GM21825 (cell line): ENCODE measurements at regions not wholly inside any gene's neighbourhood (a gene's known extent, or its start where the extent isn't known, plus 50 kb on each side); places are given as distances from the start of the nearest gene placed in this dataset.
"Not testable (repeated sequence)": the region's sequence is repeated elsewhere in the genome, so short reads cannot be mapped to it uniquely, and the experiment has no call there.

Source experiments
- ATAC-seq: cut with Tn5 transposase; IDR thresholded peaks from one replicate; pipeline ENCODE4 v1.9.1; 2021; ENCODE audit warnings: mild to moderate bottlenecking, moderate library complexity; ENCODE audit not compliant: unreplicated experiment

DNA sequence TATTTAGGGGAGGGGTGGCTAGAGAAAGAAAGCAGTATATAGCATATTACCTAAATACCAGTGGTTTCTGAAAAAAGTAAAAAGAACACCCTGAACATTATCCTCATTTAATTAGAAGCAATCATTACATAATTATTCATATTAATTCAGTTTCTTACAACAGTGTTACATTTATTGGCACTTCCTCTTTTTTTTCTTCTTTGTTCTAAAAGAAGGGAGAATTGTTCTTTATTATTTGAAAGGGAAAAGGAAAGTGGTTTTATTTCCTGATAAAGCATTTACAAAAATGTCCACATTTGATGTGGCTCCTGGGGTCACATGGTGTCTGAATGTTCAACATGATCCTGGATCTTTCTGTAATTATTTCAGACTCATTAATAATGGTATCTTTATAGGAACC lies 254.9 kb upstream of the ZEB2 start:
- ATAC-seq = no peak

DNA sequence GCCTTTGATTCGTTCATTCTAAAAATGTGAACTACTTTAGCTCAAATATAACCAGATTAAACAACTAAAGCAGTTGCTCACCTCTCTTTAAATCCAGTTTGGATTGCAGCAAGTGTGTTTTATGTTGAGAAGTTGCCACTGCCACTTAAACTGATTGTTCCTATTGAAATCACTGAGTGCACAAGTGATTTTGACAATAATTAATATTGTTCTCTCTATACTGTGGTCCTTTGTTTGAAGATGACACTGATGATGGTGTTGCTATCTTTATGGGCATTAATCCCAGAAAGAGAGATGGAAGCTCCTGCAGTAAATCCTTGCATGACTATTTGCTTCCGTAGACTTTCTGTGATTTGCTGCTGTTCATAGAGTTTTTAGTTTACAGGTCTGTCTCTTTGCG lies 251.4 kb upstream of the ZEB2 start:
- ATAC-seq = no peak

DNA sequence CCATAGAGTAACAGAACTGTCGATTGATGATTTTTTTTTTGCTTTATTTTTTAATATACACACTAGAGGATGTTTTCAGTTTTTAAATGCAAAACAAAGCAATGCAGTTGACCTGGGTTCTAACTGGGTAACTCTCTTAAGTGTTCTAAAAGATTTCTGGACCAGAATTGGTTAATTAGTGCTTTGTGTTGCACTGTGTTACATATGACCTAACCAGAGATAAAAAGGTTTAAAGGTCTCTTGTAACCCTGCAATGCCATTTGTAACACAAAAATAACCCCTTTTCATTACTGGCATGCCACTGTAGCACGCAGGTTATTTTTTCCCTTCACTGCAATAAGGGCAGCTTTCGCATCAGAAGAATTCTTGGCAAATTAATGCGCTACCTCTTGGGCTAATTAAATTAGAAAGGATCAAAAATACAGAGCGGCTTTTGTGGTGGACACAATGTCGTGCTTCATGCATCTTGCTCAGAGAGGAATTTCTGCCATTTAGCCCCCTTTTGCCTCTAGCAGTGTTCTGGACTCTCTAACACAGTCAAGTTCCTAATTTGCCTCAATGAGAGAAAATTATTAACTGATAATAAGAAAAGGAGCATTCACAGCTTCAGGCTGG lies 250.8 kb upstream of the ZEB2 start:
- no peak for ATAC-seq

DNA sequence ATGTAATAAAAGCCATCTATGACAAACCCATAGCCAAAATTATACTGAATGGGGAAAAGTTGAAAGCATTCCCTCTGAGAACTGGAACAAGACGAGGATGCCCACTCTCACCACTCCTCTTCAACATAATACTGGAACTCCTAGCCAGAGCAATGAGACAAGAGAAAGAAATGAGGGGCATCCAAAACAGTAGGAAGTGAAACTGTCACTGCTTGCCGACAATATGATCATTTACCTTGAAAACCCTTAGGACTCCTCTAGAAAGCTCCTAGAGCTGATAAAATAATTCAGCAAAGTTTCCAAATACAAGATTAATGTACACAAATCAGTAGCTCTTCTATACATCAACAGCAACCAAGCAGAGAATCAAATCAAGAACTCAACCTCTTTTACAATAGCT lies 241.0 kb upstream of the ZEB2 start:
- ATAC-seq = not testable (repeated sequence)

DNA sequence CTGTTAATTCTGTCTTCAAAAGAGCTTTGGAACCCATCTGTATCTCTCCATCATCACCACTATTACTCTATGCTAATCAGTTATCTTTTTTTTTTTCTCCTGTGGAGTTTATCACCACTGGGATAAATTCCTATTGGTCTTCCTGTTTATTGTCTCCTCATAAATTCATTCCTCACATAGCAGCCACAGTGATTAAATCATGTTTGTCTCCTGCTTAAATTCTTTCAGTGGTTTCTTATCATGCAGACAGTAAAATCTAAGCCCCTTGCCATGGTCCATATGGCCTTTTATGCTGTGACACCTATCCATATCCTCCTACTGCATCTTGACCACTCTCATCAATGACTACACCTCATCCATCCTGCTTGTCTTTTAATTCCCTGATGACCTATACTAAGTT lies 239.8 kb upstream of the ZEB2 start:
- no peak for ATAC-seq

DNA sequence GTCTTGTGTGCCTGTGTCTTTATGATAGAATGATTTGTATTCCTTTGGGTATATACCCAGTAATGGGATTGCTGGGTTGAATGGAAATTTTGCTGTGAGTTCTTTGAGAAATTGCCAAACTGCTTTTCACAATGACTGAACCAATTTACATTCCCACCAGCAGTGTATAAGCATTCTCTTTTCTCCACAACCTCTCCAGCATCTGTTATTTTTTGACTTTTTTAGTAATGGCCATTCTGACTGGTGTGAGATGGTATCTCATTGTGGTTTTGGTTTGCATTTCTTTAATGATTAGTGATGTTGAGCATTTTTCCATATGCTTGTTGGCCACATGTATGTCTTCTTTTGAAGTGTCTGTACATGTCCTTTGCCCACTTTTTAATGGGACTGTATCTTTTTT lies 238.3 kb upstream of the ZEB2 start:
- not testable (repeated sequence) for ATAC-seq

DNA sequence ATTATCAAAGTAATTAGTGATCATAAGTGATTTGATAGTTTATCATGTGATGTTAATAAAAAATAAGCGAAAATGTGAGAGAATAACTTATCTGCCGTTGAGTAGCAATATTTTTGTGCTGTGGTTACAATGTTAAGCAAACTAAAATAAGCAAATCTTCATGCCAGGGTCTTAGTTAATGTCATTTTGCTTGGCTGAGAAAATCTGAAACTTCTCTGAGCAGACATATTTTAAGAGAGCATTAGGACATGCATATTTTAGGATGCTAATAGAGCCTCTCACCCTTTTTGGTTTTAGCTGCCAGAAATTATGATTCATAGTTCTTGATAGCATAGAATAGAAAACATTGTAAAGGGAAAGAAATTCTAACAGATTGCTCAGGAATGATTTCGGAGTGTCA lies 233.5 kb upstream of the ZEB2 start:
- no peak for ATAC-seq

DNA sequence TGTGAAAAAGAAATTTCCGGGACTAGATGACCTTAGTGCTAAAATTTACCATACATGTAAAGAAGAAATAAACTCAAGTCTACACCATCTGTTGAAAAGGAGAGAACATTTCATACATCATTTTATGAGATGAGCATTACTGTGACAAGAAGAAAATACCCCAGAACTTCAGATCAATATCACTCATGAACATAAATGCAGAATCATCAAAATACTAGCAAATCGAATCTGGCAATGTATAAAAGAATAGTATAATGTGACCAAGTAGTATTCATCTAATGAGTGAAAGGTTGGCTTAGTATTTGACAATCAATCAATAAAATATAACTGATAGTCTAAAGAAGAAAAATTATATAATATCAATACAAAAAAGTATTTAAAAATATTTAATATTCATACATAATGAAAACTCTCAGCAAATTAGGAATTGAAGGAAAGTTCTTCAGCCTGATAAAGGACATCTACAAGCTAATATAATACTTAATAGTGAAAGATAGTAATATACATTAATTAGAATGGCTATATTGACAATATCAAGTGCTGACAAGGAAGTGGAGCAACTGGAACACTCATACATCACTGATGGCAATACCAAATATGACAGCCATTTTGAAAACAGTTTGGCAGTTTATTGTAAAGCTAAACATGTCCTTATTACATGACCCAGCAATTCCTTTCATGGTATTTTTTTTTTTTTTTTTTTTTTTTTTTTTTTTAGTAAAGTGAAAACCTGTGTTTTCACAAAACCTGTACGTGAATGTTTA lies 231.4 kb upstream of the ZEB2 start:
- ATAC-seq = no peak

DNA sequence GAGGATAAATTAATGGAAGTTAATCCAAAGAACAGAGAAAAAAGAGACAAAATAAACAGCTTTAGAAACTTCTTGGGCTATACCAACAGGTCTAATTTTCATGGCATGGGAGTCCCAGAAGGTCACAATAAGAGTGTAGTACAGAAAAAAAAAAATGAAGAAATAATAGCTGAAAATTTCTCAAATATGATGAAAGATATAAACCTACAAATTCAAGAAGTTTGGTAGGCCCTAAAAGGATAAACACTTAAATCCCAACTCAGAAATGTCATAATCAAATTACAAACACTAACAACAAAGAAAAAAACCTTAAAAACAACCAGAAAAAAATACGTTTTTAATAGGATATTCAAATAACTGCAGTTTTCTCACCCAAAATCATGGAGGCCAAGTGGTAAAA lies 229.3 kb upstream of the ZEB2 start:
- no peak for ATAC-seq

DNA sequence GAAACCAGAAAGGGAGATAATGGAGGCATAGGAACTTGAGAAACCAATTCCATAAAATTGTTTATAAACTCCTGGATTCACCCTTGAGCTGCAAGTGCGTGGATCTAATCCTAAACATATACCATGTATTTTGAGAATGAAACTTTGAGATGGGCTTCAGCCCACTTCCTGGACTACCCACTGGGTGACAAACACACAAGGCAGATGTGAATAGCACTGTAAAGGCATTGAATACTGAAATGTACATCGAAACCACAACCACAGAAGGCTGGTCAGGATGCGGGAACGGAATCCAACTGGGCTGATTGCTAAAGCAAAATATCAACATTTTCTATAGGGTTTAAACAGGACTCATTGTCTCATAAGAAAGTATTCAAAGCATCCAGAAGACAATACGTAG lies 228.5 kb upstream of the ZEB2 start:
- no peak for ATAC-seq

DNA sequence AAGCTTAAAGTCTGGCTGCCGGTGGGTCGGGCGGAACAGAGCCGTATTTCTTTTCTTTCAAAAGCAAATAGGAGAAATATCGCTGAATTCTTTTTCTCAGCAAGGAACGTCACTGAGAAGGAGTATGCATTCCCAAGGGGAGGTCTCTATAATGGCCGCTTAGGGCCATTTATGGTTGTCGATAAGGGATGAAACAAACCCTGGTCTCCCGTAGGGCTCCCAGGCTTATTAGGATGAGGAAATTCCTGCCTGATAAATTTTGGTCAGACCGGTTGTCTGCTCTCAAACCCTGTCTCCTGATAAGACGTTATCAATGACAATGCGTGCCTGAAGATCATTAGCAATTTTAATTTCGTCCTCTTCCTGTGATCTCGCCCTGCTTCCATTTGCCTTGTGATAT lies 227.7 kb upstream of the ZEB2 start:
- no peak for ATAC-seq

DNA sequence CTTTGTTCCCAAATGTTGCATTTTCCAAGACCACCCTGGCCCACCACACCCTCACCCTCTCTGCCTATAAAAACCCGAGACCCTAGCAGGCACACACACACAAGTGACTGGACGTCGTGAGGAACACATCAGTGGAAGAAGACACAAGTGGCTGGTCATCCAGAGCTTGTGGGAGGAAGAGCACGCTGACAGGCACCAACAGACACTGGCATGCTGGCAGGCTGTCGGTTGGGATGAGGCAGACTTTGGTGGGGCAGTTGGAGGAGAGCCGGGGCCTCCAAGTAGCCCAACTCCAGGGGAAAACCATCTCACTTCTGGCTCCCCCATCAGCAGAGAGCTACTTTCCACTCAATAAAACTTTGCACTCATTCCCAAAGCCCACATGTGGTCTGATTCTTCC lies 225.5 kb upstream of the ZEB2 start:
- ATAC-seq = no peak

DNA sequence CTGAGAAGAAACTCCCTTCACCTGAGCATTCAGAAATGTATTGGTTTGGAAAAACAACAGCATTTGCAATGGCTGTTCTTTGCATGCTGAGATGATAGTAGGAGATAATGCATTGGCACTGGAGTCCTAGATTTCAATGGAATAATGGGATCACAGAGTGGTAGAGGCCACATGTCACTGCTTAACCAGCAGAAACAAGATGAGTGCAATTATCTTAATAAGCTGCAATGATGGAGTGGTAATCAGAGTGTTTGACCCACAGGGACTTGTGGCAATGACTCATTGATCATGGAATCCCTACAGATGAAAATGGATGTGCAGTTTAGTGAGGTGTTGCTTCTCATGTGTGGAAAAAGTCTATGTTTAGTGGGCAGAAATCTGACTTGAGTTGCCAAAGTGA lies 218.8 kb upstream of the ZEB2 start:
- ATAC-seq = no peak

DNA sequence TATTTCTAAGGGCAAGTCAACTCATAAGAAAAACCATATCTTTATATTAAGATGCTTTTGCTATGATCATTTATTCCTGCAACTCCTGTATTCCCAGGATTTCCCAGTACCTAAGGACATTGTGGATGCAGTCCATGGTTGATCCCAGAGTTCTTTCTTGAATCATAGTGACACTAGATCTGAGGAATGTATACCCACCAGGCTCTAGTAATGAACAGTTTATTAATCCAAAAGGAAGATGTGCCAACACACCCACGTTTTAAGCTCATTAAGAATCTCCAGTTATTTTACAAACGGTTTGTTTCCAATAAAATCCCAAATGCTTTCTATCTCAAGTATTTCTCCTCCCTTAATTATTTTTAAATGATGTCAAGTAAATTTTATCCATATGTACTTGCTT lies 210.8 kb upstream of the ZEB2 start:
- ATAC-seq = no peak

DNA sequence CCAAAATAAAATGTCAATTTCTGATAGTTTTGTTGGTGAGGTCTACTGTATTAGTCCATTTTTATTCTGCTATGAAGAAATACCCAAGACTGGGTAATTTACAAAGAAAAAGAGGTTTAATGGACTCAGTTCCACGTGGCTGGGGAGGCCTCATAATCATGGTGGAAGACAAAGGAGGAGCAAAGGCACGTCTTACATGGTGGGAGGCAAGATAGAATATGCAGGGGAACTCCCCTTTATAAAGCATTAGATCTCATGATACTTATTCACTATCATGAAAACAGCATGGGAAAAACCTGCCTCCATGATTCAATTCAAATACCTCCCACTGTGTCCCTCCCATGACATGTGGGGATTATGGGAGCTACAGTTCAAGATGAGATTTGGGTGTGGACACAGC lies 204.5 kb upstream of the ZEB2 start:
- not testable (repeated sequence) for ATAC-seq

DNA sequence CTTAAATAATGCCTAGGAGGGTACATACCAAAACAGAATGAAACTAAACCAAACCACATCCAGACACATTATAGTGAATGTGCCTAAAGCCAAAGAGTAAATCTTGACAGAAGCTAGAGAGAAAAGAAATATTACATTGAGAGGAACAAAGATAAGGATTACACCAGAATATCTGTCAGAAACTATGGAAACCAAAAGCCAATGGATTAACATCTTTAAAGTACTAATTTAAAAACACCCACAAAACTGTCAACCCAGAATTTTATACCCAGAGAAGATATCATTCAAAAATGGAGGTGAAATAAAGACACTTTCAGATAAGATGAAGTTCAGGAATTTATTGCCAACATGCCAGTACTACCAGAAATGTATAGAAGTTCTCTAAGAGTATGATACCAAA lies 198.5 kb upstream of the ZEB2 start:
- no peak for ATAC-seq

DNA sequence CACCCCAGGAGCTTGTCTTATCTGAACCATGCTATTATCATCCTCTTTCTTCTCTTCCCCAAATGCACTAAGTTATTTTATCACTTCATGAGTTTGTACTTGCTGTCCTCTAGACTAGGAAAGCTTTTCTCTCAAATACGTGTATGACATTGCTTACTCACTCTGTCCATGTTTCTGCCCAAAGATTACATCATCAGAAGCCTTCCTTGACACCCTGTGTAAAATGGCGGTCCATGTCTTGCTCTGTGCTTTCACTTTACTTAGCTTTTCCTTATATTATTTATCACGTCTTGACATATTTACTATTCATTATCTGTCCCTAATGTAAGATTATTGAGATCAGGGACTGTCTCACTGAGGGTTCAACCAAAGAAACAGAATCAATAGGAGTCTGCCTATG lies 196.1 kb upstream of the ZEB2 start:
- no peak for ATAC-seq

DNA sequence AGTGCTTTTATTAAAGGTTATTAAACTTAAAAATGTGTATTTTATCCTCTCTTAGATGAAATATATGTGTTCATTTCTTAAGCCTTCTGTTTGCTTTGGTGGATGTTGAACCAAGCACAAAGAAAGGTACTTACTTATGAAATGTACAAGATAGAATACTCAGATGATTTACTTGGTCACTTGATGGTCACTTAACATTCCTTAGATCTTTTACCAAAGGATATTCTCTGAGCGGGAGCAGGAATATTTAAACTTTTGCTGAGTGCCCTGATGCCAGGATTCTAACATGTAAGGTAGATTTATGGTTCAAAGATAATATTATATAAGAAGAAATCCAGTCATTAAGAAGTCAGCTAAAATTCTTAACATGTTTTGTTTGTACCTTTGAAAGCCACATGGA lies 193.5 kb upstream of the ZEB2 start:
- no peak for ATAC-seq

DNA sequence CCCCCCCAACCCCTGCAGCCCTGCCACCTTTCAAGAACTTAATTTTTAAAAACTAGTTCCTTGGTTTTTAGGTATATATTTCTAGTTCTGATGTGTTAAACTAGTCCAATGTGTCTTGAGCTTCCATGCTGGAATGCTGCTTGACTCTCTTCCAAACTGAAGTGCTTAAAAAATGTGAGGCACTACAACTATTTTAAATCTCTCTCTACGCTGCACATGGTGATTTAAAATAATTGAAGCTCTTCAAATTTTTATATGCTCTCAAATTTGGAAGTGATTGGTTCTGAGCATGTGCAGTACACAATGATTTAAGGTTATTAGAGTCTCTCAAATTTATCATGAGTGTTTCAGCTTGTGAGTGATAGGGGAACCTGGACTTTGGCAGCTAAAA lies 192.6 kb upstream of the ZEB2 start:
- ATAC-seq = no peak

DNA sequence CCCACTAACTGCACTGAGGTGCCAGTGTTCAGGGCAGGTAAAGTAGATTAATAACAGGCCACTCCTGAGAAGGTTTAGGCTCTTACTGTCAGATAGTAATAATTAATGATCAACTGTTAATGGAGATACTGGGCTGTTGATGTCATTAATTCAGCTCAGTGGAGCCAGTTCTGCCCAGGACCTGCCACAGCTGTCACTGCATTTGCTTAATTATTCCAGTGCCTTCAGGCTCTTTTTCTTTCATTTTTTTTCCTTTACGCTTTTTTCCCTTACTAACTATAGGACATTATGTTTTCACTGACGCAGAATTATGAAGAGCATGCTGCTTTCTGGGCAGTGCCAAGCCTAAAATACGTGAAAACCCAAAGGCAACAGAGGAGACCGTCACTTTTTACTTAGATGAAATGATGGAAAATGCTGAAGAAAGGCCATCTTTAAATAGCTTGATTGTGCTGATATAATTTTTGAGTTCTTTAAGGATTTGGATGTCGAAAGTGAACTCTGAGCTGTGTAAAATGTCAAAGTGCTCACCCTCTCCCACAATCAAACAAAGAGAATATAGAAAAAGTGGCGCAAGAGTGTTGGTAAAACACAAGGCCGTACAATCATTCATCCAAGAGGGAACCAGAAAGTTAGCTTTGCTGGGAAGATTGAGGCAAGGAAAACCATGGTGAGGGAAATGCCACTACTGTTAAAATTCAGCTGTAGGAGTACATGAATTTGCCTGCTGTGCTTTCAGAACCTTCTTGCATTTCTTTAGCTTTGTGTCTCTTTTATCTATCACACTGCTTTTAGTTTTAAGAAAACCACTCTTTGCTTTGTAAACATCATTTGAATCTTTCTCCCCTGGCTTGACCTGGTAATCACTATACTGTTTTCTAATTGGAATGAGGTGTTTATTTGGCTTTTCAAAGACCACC lies 192.0 kb upstream of the ZEB2 start:
- no peak for ATAC-seq

DNA sequence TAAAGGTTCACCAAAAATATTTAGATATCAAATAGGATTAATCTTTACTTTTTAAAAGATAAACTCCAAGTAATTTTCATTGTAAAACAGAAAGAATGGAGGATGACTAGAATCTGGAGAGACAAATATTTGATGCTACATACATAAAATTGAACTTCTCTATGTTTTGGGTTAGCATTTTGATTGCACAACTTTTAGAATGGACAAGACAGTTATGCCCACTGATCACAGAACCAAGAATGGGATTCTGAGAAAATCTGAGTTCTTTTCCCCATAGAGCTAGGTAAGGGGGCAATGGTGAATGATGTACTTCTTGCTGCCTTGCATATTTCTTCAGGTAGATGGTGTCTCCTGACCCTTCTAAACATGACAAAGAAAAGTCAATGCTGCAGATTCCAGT lies 191.2 kb upstream of the ZEB2 start:
- no peak for ATAC-seq

DNA sequence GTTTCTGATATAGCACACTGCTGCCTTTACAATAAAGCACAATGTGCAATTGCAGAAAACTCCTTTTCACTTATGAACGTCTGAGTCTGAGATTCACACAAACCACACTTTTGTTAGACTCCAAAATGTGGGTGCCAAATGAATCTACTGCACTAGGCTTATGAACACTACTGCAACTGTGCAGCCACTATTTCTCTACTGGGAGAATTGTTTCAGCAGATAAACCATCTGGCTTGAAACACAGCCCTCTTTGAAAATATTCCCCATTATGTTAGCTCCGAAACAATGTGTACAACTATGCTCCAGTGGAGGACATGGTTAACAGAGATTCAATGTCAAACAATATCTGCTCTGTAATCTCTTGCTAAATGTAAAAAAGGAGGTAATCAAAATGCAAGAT lies 188.7 kb upstream of the ZEB2 start:
- no peak for ATAC-seq
